HepG2 (cell line): ENCODE measurements at regions not wholly inside any gene's neighbourhood (a gene's known extent, or its start where the extent isn't known, plus 50 kb on each side); places are given as distances from the start of the nearest gene placed in this dataset.

ENCODE experiments used
- HNRNPH1 ChIP-seq: fragments of 200-400 bp; formaldehyde crosslinking; optimal IDR thresholded peaks from 2 replicates; pipeline ENCODE3; 2017; ENCODE audit warnings: mild to moderate bottlenecking, low read depth, low read length
- SUZ12 ChIP-seq: fragments of 150-350 bp; IDR thresholded peaks from 2 replicates; pipeline ENCODE4 v1.6.1; 2014; ENCODE audit warnings: low read depth, low read length
- ZNF510 ChIP-seq: sonication (generic); formaldehyde crosslinking; IDR thresholded peaks from 2 replicates; pipeline ENCODE4 v1.4.0; 2020; ENCODE audit warnings: low read depth, mild to moderate bottlenecking, missing genetic modification reagents
- TF ChIP-seq, protein P1 (sequence below): IDR thresholded peaks from 2 replicates; pipeline ENCODE4 v1.6.1; 2012; ENCODE audit warnings: inconsistent platforms

DNA sequence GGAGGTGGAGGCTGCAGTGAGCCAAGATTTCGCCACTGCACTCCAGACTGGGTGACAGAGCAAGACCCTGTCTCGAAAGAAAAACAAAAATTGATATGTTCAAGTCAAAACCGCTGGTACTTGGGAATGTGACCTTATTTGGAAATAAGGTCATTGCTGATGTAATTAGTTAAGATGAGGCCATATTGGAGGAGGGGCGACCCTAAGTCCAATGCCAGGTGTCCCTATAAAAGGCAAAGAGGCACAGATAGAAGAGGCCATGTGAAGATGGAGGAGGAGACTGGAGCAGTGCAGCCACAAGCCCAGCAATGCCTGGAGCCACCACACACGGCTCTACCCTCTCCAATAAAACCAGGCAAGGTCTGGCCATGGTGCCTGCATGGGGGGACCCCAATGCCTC lies 50.8 kb upstream of the JPH3 start:
- TF ChIP-seq HNRNPH1 = no peak
- TF ChIP-seq ZNF510 (CRISPR knock-in tag) = no peak
- TF ChIP-seq, protein P1, sequence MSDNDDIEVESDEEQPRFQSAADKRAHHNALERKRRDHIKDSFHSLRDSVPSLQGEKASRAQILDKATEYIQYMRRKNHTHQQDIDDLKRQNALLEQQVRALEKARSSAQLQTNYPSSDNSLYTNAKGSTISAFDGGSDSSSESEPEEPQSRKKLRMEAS = no peak
- TF ChIP-seq SUZ12 = no peak
